ENCODE measurements at regions not wholly inside any gene's neighbourhood (a gene's known extent, or its start where the extent isn't known, plus 50 kb on each side); places are given as distances from the start of the nearest gene placed in this dataset.

GRCh38 chrX:71859637-71860036 lies 51.0 kb upstream of the NHSL2 start:
- H4K5ac ChIP-seq (ENCODE audit: insufficient read length, low read depth, low read length), result no peak overlapping the region
- no peak overlapping the region for H4K91ac ChIP-seq (ENCODE audit: insufficient read length, low read depth, low read length)
- H3K27me3 ChIP-seq (ENCODE audit: insufficient read depth, low read length), result no peaks in the 10 kb centered on the region
- no peak overlapping the region for H3T11ph ChIP-seq (ENCODE audit: low read length)
- H3K4me2 ChIP-seq (ENCODE audit: insufficient read depth, insufficient read length, low read length), result no peak overlapping the region
- no peak overlapping the region for H3K14ac ChIP-seq (ENCODE audit: insufficient read depth, low read length)
- peak; percentile 68 for TF ChIP-seq CTCF (conservative IDR thresholded peaks at IDR 0.05)
- H4K20me1 ChIP-seq (ENCODE audit: control insufficient read depth, insufficient read depth, insufficient read length), result no peaks in the 10 kb centered on the region
- no peak overlapping the region for H3K4ac ChIP-seq (ENCODE audit: low read depth, low read length)
- H2AK5ac ChIP-seq (ENCODE audit: insufficient read length, low read length), result no peak overlapping the region
- H3K4me1 Mint-ChIP-seq, result peaks cover 0 to 3% of the 10 kb centered on the region in 2 experiments; a peak in 2 of 4 replicates
- H3K23me2 ChIP-seq (ENCODE audit: insufficient read length, low read depth, low read length, poor library complexity, severe bottlenecking), result no peaks in the 10 kb centered on the region
- H3K79me1 ChIP-seq (ENCODE audit: insufficient read depth, low read depth, low read length, poor library complexity, severe bottlenecking), result no peaks in the 10 kb centered on the region
- H3K4me3 Mint-ChIP-seq, result no peak overlapping the region
- H3K4me1 ChIP-seq (ENCODE audit: insufficient read depth, low read length), result no peaks in the 10 kb centered on the region
- H3K23ac ChIP-seq (ENCODE audit: insufficient read length, low read depth, low read length), result no peak overlapping the region
- H2BK20ac ChIP-seq (ENCODE audit: low read depth, low read length, poor library complexity, severe bottlenecking), result no peak overlapping the region
- H3K56ac ChIP-seq (ENCODE audit: insufficient read length, low read depth, low read length), result no peak overlapping the region
- no peak overlapping the region for H3K18ac ChIP-seq (ENCODE audit: insufficient read length, low read depth, low read length)
- no peak overlapping the region for H2AFZ ChIP-seq (ENCODE audit: low read length)
- H3K9me3 ChIP-seq (ENCODE audit: control insufficient read depth, low read depth, low read length), result peaks cover 36% of the 10 kb centered on the region
- no peak overlapping the region; a peak in 1 of 7 replicates for H3K27ac Mint-ChIP-seq
- peaks cover 0 to 7% (median 0%) of the 10 kb centered on the region in 3 experiments; a peak in 2 of 7 replicates for H3K36me3 Mint-ChIP-seq (ENCODE audit: insufficient read depth in 1 of 3, low read depth in 3 of 3)
- no peak overlapping the region for H2BK5ac ChIP-seq (ENCODE audit: insufficient read length, low read length)
- H2BK15ac ChIP-seq (ENCODE audit: low read depth, low read length), result no peak overlapping the region
- H2BK12ac ChIP-seq (ENCODE audit: insufficient read length, low read depth, low read length), result no peak overlapping the region
- no peak overlapping the region for H3K27ac ChIP-seq (ENCODE audit: insufficient read length, low read depth, low read length)
- DNase-seq, result no peak
- peaks cover 17% of the 10 kb centered on the region for H3K27me3 Mint-ChIP-seq (ENCODE audit: low read depth)
- H2BK120ac ChIP-seq (ENCODE audit: low read depth, low read length, poor library complexity, severe bottlenecking), result no peak overlapping the region
- H3K9me3 Mint-ChIP-seq, result peaks cover 71 to 72% of the 10 kb centered on the region in 2 experiments
- H3K9ac ChIP-seq (ENCODE audit: extremely low read depth, insufficient read length, low read length), result no peak overlapping the region
- no peaks in the 10 kb centered on the region for H3K79me2 ChIP-seq (ENCODE audit: insufficient read depth, low read length)
- no peak overlapping the region for H4K8ac ChIP-seq (replicated peaks; ENCODE audit: insufficient read length, low read depth, low read length)
- WGBS (ENCODE audit: extremely low coverage, insufficient read length, low lambda C conversion rate), result no CpG with 5 or more reads among the region's 3 CpGs

All from H9 (cell line).